HG03439 (cell line): ENCODE measurements at regions not wholly inside any gene's neighbourhood (a gene's known extent, or its start where the extent isn't known, plus 50 kb on each side); places are given as distances from the start of the nearest gene placed in this dataset.

Experiments used
- ATAC-seq: cut with Tn5 transposase; IDR thresholded peaks from one replicate; pipeline ENCODE4 v1.9.1; 2021; ENCODE audit warnings: mild to moderate bottlenecking, moderate library complexity; ENCODE audit not compliant: unreplicated experiment

DNA sequence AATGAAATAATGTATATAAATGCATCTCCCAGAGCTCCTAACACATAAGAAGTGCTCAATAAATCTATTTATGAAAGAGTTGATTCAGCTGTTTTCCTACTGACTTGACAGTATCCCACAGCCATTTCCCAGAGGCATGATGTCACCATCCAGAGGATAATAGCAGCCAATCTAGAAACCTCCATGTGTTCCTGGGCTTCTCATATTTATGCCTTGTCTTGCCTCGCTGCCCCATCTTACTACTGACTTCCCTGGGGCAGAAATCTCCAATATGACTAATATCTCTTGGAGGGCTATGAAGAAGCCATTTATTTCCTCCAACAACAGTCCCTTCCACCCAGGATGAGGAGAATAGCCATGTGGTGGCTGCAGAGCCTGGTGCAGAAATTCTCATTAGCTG, 115.4 kb upstream of the NAV2 start:
- ATAC-seq, result no peak

- ATAC-seq, result no peak
Observed at GRCh38 chr11:19595840-19596751, 116.5 kb upstream of the NAV2 start.

- ATAC-seq, result no peak
Observed at GRCh38 chr11:19595499-19595839, 117.2 kb upstream of the NAV2 start.

- ATAC-seq, result no peak
Observed at GRCh38 chr11:19594326-19594725, 118.3 kb upstream of the NAV2 start.

DNA sequence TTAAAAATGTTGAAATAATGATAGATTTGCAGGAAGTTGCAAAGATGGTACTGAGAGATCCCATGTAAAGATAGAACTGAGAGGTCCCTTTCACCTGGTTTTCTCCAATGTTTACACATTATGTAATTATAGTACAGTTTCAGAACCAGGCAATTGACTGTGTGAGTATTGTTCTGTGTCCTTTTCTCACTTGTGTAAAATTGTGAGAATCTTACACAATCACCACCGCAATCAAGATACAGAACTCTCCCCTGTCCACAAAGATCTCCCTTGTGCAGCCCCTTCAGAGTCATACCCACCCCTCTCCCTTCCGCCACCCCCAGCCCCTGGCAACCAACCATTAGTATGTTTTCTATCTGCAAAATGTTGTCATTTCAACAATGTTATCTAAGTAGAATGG, 119.8 kb upstream of the NAV2 start:
- no peak for ATAC-seq

- ATAC-seq, result no peak
Observed at GRCh38 chr11:19589567-19590260, 122.9 kb upstream of the NAV2 start.

DNA sequence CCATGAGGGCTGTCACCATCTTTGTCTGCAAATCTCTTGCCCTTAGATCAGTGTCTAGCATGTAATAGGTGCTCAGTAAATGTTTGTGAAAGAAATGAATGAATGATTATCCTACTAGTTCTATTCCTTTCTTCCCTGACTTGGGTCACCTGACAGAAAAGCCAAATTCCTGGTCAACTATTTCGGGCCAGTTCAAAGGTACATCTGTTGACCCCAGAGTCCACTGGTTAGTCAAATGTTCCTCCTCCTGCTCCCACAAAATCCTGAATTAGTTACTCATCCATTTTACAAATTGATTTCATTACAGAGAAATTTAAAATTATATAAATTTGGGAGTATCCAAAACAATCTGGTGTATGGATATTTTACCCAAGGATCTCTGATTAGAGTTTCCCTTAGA, 124.7 kb upstream of the NAV2 start:
- no peak for ATAC-seq

DNA sequence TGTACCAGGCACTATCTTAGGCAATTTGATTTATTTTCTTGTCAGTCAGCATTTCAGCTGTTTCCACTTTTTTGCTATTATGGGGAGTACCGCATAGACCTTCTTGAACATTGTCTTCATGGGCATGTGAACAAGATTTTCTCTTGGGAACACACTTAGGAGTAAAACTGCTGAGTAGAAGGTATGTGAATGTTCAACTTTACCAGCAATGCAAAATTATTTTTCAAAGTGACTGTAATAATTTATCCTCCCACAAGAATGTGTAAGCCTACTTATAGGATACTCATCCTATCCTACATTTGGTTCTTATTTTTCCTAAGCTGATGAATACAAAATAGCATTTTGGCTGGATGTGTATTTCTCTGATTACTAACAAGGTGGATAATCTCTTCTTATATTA, 132.0 kb upstream of the NAV2 start:
- ATAC-seq, result no peak

DNA sequence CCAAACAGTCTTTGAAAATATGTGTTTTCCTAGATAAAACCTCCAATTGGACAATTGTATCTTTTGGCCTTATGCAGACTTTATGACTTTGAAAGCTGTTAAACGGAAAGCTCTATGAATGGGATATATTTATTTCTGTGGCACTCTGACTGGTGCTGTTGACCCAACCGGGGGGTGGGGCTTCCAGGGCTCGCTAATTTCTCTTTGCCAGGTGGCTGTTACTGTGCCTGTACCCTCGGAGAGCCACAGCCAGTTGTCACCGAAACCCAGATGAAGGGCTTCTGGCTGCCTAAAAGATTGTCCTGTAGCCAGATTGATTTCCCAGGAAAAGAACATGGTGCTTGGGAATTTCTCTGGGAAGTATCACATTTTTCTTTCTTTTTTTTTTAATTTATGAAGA, 132.7 kb upstream of the NAV2 start:
- ATAC-seq, result no peak

GRCh38 chr11:19578871-19579270, 133.8 kb upstream of the NAV2 start:
- no peak for ATAC-seq

GRCh38 chr11:19577976-19578619, 134.5 kb upstream of the NAV2 start:
- no peak for ATAC-seq

DNA sequence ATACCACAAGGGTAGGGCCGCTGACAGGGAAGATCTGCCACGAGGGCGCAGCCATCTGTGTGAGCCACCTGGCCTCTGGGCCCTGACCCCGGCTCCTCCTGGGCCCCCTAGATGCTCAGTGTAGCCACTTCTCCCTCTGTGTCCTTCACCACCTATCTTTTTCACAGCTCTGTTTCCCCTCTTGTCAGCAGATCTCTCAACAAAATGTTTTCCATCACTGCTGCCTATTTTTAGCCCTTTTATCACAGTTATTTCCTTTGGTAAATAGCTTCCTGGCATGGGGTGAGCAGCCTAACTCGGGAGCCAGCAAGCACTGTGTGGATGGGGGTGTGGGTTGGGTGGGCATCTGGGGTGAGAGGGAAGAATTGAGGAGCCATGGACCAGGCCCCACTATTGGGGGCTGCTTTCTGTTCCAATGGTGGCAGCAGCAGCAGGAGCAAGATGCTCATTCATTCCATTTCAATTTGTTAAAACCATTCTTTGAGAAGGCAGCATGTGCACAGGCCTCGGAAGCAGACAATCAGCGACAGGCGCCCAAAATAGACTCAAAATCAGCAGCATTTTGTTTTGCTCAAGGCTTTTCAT, 135.2 kb upstream of the NAV2 start:
- ATAC-seq, result no peak

DNA sequence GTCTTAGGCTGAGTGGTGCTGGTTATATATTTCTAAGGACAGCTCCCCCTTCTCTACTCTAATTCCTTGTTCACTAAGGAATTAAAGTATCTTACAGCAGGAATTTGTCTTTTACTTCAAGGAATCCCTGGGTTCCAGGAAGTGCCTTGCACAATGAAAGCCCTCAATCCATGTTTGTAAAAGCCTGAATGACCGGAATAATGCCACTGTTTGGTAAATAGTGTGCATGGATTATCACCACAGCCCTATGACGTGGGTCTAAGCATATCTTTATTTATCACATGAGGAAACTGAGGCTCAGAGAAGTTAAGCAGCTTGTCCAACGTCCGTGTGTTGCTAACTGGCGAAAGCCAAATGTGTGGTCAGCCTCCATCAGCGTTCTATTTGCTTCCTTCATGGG, 135.7 kb upstream of the NAV2 start:
- no peak for ATAC-seq

DNA sequence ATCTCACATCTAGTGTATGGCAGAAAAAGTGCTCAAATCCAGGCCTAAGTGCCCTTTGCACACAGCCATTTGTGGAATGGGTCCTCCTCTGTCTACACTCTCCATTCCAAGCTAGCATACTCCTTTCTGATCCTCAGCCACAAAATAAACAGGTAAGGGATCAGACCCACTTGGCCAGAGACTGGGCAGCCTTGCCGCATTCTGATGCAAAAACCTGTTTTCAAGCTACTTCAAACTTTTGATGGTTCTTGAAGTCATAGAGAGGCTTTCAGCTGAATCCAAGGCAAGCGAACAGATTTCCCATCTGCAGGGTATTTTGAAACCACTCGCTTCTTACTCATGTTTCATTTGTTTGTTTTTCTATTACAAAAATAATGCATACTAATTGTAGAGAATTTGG, 136.6 kb upstream of the NAV2 start:
- ATAC-seq, result no peak

- no peak for ATAC-seq
Observed at GRCh38 chr11:19574916-19575315, 137.7 kb upstream of the NAV2 start.

- no peak for ATAC-seq
Observed at GRCh38 chr11:19573666-19574065, 139.0 kb upstream of the NAV2 start.

DNA sequence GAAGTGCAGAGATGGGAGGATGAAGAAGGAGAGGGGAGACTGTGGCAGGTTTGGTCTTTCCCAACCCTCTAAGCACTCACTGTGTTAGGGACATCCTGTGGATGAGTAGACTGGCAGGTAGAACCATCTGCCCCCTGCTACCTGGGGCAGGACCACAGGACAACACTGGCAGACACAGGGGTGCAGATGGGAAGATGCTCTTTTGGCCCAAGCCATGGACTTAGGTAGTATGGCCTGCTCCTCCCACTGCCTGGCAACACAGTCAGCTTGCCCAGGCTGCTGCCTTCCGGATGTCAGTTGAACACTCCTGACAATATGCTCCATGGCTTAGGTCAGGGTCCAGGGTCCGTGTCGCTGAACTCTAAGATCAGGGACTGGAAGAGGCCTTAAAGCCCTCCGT, 140.7 kb upstream of the NAV2 start:
- no peak for ATAC-seq

- ATAC-seq, result no peak
Observed at GRCh38 chr11:19570889-19571288, 141.7 kb upstream of the NAV2 start.

GRCh38 chr11:19567996-19568395, 144.6 kb upstream of the NAV2 start:
- ATAC-seq, result no peak

GRCh38 chr11:19566583-19567379, 145.9 kb upstream of the NAV2 start:
- ATAC-seq, result no peak

DNA sequence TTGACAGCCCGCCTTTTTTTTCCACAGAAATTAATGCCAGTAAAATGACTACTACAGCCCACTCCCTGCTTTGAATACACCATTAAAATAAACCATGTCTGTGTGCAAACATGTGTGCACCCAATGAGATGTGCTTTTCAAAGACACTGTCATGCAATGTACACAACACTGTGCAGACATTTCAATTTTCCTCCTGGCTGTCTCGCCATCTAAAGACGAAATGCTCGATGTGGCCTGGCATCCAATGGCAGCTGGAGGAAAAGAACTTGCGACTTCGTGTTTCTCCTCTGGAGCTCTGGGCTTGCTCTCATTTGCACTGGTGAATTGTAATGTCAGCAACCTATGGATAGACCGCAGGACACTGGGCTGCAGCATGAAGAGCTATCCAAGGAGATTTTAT, 147.0 kb upstream of the NAV2 start:
- ATAC-seq, result no peak
